Natural killer cell (primary cell): ENCODE measurements at regions not wholly inside any gene's neighbourhood (a gene's known extent, or its start where the extent isn't known, plus 50 kb on each side); places are given as distances from the start of the nearest gene placed in this dataset.

Source experiments
- ATAC-seq, 3 donors: fragments of 150-1000 bp in 2 of 3; fragments of 200-7000 bp in 1 of 3; cut with Tn5 transposase; 1 replicate in 1 of 3; 2 replicates in 2 of 3; pipeline ENCODE4 v1.10.0; 2021; ENCODE audit warnings: mild to moderate bottlenecking in 2 of 3, moderate library complexity in 2 of 3
- DNase-seq, 2 donors: peaks; one replicate each; pipeline versions ENCODE4 v3.0.0 to v3.0.0-alpha.2; 2013 to 2021; ENCODE audit warnings: mixed read lengths in 1 of 2
- H3K27ac ChIP-seq: one replicate; pipeline ENCODE4 v1.5.1; 2013; ENCODE audit warnings: mild to moderate bottlenecking, low read length
- H3K27me3 ChIP-seq: one replicate; pipeline ENCODE4 v1.6.1; 2013; ENCODE audit warnings: low read length; ENCODE audit not compliant: control insufficient read depth, insufficient read depth
- H3K36me3 ChIP-seq: one replicate; pipeline ENCODE4 v1.6.1; 2013; ENCODE audit warnings: low read length; ENCODE audit not compliant: control insufficient read depth, insufficient read depth
- H3K4me1 ChIP-seq: one replicate; pipeline ENCODE4 v1.6.1; 2013; ENCODE audit warnings: low read length; ENCODE audit not compliant: control insufficient read depth, insufficient read depth
- H3K4me3 ChIP-seq: one replicate; pipeline ENCODE4 v1.5.1; 2013; ENCODE audit warnings: low read length
- H3K9me3 ChIP-seq: one replicate; pipeline ENCODE4 v1.6.1; 2013; ENCODE audit warnings: low read length; ENCODE audit not compliant: control insufficient read depth, insufficient read depth
- H3K27ac Mint-ChIP-seq, 2 donors: one replicate each; pipeline ENCODE4 v1.8.0; 2022; ENCODE audit warnings: mild to moderate bottlenecking in 2 of 2, mixed read lengths in 2 of 2, moderate library complexity in 1 of 2
- H3K27me3 Mint-ChIP-seq, 2 donors: one replicate each; pipeline ENCODE4 v1.8.0; 2022; ENCODE audit warnings: low read depth in 2 of 2, mixed read lengths in 2 of 2
- H3K36me3 Mint-ChIP-seq: one replicate; pipeline ENCODE4 v1.8.0; 2022; ENCODE audit warnings: mixed read lengths
- H3K4me1 Mint-ChIP-seq, 2 donors: one replicate each; pipeline ENCODE4 v1.8.0; 2022; ENCODE audit warnings: mixed read lengths in 2 of 2
- H3K4me3 Mint-ChIP-seq: one replicate; pipeline ENCODE4 v1.8.0; 2022; ENCODE audit warnings: mild to moderate bottlenecking, moderate library complexity, mixed read lengths
- H3K9me3 Mint-ChIP-seq, 2 donors: one replicate each; pipeline ENCODE4 v1.8.0; 2022; ENCODE audit warnings: mixed read lengths in 2 of 2
- CTCF ChIP-seq: fragments of 200-600 bp; IDR thresholded peaks from one replicate; pipeline ENCODE4 v1.8.0; 2022; ENCODE audit warnings: antibody characterized with exemption
- WGBS: methylation state at CpG from one replicate; pipeline ENCODE4 v1.1.7; 2013; ENCODE audit warnings: missing lambda C conversion rate; ENCODE audit not compliant: insufficient coverage; 5-methylcytosine and 5-hydroxymethylcytosine counted together
- intact Hi-C: fragments of 100-400 bp; cut with micrococcal nuclease; formaldehyde crosslinking; loops from one replicate; pipeline ENCODE4 v1.14.2; 2022

GRCh38 chr19:28404472-28404871 lies 808.5 kb downstream of the UQCRFS1 start:
- no peaks in the 10 kb centered on the region for H3K36me3 Mint-ChIP-seq
- peaks cover 14 to 15% of the 10 kb centered on the region in 2 donors for H3K27me3 Mint-ChIP-seq
- peaks cover 16% of the 10 kb centered on the region for H3K4me1 ChIP-seq
- DNase-seq (no peak), ATAC-seq (no peak)
- peaks cover 26 to 27% of the 10 kb centered on the region in 2 donors for H3K4me1 Mint-ChIP-seq
- H3K27ac Mint-ChIP-seq, result no peak overlapping the region
- no peaks in the 10 kb centered on the region for H3K27me3 ChIP-seq
- no peaks in the 10 kb centered on the region for H3K9me3 ChIP-seq
- peaks cover 1% of the 10 kb centered on the region in 2 donors for H3K9me3 Mint-ChIP-seq
- H3K4me3 ChIP-seq, result no peak overlapping the region
- TF ChIP-seq CTCF, result no peak
- H3K27ac ChIP-seq, result no peak overlapping the region
- WGBS, result 84% methylated on average over 4 of the region's 4 CpGs
- no peaks in the 10 kb centered on the region for H3K36me3 ChIP-seq
- no peak overlapping the region for H3K4me3 Mint-ChIP-seq
- intact Hi-C loops, result no loop called here

GRCh38 chr19:28403690-28404089 lies 809.3 kb downstream of the UQCRFS1 start:
- H3K27ac Mint-ChIP-seq, result no peak overlapping the region
- H3K4me1 ChIP-seq, result peaks cover 15% of the 10 kb centered on the region
- no peak overlapping the region for H3K27ac ChIP-seq
- H3K4me1 Mint-ChIP-seq, result peaks cover 23% of the 10 kb centered on the region in 2 donors
- DNase-seq (no peak), ATAC-seq (no peak)
- H3K36me3 Mint-ChIP-seq, result no peaks in the 10 kb centered on the region
- no peak overlapping the region for H3K4me3 ChIP-seq
- 78% methylated on average over 8 of the region's 8 CpGs for WGBS
- intact Hi-C loops, result no loop called here
- peaks cover 15% of the 10 kb centered on the region in 2 donors for H3K27me3 Mint-ChIP-seq
- peaks cover 2 to 3% of the 10 kb centered on the region in 2 donors for H3K9me3 Mint-ChIP-seq
- H3K9me3 ChIP-seq, result no peaks in the 10 kb centered on the region
- H3K36me3 ChIP-seq, result no peaks in the 10 kb centered on the region
- no peak for TF ChIP-seq CTCF
- H3K4me3 Mint-ChIP-seq, result no peak overlapping the region
- H3K27me3 ChIP-seq, result no peaks in the 10 kb centered on the region

- H3K36me3 ChIP-seq, result no peaks in the 10 kb centered on the region
- no peak overlapping the region for H3K4me3 ChIP-seq
- no peak for DNase-seq
- intact Hi-C loops, result no loop called here
- H3K9me3 ChIP-seq, result no peaks in the 10 kb centered on the region
- no peak for TF ChIP-seq CTCF
- no peak for ATAC-seq
- peaks cover 2 to 3% of the 10 kb centered on the region in 2 donors for H3K9me3 Mint-ChIP-seq
- H3K27me3 ChIP-seq, result no peaks in the 10 kb centered on the region
- H3K4me1 Mint-ChIP-seq, result peaks cover 15% of the 10 kb centered on the region in 2 donors
- H3K36me3 Mint-ChIP-seq, result no peaks in the 10 kb centered on the region
- H3K4me3 Mint-ChIP-seq, result no peak overlapping the region
- 71% methylated on average over 9 of the region's 13 CpGs for WGBS
- no peak overlapping the region for H3K27ac Mint-ChIP-seq
- H3K4me1 ChIP-seq, result peaks cover 7% of the 10 kb centered on the region
- peaks cover 15% of the 10 kb centered on the region in 2 donors for H3K27me3 Mint-ChIP-seq
- no peak overlapping the region for H3K27ac ChIP-seq
Observed at GRCh38 chr19:28402701-28403290, 810.2 kb downstream of the UQCRFS1 start.
